Endometrium (tissue), 2 donors: ENCODE measurements at regions not wholly inside any gene's neighbourhood (a gene's known extent, or its start where the extent isn't known, plus 50 kb on each side); places are given as distances from the start of the nearest gene placed in this dataset.

Source experiments
- FAIRE-seq: peaks from 2 replicates; lab custom pipeline; 2012; peaks lifted over from hg19 to GRCh38; lab: Jason Lieb, UNC
- donor health status: control.
- donor health status: control.

GRCh38 chr1:4089421-4090175, 189.5 kb upstream of the C1orf174 start:
- FAIRE-seq = no peak

DNA sequence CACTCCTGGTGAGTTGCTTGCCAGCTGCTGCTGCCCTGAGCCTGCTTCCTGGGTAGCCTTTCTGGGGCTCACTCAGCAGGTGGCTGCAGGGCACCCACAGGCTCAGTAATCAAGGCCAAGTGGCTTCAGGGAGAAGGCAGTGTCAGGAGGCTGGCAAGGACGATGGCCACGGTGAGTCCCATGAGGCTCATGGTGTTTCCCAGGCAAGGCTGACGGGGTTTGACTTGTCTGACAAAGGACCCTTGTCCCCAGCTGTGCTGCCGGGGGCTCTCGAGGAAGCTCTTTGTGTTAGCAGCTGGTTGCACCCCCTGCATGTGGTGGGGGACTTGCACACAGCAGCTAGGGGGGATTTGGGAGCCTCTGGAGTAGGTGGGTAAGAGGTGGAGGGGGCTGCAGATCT, 190.5 kb upstream of the C1orf174 start:
- no peak for FAIRE-seq

DNA sequence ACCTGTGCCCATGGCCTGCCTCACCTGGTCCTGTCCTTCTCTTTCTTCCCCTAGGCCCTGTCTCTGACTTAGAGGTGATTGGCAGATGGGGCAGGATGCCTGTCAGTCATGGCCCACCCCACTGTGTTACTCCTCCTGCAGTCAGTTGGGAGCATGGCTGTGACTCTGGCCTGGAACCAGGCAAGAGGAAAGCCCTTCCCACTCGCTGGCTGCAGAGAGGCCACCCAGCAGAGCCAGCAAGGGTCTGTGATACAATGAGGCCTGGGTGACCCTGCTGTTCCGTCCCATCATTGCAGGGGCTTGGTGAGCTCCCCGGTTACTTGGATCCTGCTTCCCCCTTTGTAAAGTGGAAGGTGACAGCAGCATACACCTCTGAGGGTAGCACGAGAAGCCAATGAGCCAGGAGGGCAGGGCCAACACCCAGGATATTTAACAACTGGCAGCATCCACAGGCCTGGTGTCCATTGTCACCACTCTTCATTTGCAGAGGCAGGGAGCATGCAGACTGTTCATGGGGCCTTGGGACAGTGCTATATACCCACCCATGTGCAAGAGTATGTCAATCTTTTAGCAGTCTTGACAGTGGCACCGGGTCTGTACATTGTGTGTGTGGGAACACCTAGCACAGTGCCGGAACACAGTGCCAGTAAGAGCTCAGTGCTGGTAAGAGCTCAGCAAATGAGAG, 191.0 kb upstream of the C1orf174 start:
- no peak for FAIRE-seq

- FAIRE-seq = no peak
Measured at GRCh38 chr1:4091996-4092395, 191.9 kb upstream of the C1orf174 start.

- no peak for FAIRE-seq
Measured at GRCh38 chr1:4093856-4094565, 193.9 kb upstream of the C1orf174 start.

DNA sequence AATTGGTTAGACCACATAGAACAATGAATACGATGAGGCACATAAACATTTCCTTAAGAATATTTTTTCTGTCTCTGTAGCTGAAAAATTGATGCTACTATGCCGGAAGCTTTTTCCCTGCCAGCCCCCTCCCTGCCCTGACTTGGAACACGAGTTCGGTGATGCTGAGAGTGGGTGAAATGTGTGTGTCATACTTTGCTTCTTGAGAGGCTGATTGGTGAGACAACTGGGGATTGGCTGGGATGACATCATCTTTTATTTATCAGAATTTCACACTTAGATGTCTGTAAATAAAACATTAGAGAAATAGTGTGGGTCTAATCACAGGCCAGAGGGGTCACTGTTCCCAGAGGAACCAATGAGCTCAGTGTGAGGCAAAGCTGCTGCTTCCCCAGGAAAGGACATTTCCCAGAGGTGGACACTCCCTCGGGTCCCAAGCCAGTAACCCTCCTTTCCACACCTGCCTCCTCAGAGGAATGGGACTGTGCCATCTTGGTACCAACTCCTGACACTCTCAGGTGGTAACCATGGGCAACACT, 195.4 kb upstream of the C1orf174 start:
- FAIRE-seq = no peak

DNA sequence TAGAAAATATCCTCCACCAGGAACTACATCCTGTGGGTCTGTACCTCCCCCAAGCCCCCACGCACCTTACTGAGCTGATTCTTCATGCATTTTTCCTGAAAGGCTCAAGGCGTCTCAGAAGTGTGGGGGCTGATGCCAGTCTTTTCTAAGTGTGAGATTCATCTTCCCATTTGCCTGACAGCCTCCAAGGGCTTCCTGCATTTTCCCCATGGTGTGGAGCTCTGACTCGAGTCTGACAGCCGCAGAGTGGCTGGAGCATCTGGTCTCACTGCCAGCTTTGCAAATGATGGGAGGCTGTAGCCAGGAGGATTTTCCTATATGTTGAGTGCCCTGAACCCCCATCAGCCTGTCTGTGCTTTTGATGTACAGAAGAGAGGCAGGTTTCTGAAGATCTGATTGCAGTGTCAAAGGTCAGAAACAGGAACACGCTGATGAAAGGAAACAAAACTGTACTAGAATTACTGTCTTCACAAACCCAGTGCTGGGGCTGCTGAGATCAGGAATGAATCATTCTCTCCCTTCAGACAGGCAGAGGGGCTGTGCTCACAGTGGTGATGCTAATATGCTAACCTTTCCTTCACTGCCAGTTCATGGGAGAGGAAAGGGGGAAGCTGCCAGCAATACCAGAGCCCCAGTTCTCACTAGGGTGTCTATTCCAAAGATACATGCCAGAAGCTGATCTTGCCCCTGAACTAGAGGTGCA, 201.5 kb upstream of the C1orf174 start:
- no peak for FAIRE-seq

- FAIRE-seq = no peak
Measured at GRCh38 chr1:4105300-4105880, 205.3 kb upstream of the C1orf174 start.

- FAIRE-seq = no peak
Measured at GRCh38 chr1:4106731-4107130, 206.7 kb upstream of the C1orf174 start.

DNA sequence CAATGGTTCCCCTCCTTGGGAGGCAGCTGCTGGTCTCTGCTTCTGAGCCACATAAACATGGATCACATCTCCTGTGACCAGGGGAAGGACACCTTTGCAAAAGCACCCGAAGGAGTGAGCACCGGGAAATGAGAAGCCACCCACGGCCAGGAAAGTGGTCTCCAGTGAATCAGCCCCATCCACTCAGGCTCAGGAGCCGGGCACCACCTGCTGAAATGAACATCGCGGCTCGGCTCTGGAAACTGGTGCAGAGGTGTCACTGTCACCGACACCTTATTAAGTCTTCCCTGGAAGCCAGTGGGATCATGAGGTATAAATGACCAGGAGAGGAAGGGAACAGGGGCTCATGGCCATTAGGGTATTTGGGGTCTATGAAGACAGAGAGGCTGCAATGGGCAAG, 207.2 kb upstream of the C1orf174 start:
- FAIRE-seq = no peak

DNA sequence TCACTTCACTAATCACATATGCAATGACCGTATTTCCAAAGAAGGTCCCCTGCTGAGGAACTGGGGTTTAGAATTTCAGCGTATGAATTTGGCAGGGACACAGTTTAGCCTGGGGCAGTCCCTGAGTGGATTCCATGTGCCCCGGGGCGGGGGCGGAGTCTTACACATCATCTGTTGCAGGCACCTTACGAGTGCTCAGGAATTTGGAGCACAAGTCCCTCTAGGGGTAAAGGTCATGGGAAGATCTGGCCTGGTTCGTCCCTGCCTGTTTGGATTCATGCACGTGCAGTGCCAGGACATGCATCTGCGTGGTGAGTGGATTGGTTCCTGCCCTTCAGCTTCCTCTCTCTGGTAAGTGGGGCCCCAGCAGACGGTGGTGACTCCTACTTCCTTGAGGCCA, 208.3 kb upstream of the C1orf174 start:
- FAIRE-seq = no peak

- no peak for FAIRE-seq
Measured at GRCh38 chr1:4108758-4109627, 208.9 kb upstream of the C1orf174 start.

GRCh38 chr1:4109628-4109940, 209.5 kb upstream of the C1orf174 start:
- no peak for FAIRE-seq

GRCh38 chr1:4110888-4111287, 210.8 kb upstream of the C1orf174 start:
- FAIRE-seq = no peak

DNA sequence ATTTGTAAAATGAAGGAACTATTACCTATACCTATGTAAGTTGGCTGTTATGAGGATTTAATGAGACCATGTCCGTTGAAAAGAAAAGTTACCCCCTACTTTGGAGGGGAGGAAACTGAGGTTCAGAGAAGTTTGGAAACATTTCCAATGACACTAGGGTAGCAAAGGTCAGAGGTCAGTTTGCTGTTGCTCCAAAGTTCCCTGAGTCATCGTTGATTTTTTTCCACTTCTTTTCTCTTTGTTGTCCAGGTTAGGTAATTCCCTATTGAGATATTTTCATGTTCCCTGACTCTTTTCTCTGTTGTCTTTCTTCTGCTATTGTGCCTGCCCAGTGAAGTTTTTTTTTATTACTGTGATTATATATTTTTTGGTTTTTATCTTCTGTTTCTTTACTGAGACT, 213.8 kb upstream of the C1orf174 start:
- no peak for FAIRE-seq

- no peak for FAIRE-seq
Measured at GRCh38 chr1:4115191-4115900, 215.3 kb upstream of the C1orf174 start.

GRCh38 chr1:4117196-4117595, 217.1 kb upstream of the C1orf174 start:
- no peak for FAIRE-seq

DNA sequence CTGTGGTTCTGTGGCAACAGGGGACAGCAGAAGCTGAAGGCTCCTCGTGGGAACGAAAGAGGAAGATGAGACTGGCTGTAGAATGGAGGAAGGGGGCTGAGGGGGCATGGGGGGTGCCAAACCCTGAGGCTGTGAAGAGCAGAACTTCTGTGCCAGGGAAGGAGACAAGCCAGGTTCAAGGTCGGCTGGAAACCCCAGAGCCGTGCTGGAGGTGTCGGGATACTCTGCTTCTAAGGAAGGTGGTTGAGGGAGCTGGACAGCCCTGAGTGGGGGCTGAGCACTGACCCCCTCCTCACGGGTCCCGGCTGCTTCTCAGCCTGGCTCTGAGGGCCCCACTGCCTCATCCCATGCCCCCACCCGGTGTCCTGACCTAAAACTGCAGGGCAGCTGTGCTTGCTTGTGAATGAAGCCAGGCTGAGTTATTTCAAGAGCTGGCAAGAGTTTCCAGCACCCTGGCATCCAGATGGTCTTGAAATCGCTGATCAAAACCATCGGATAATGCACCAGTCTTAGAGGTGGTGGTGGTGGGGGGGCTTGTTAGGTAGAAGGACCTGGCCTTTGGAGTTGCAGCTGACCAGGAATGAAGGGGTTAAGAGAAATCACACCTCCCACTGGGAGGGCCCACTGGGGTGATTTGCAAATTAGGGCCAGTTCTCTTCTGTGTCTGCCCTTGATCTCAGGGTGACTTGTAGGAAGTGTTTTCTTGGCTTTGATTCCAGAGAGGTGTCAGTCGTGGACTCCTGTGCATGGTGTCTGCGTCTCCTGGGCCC, 218.9 kb upstream of the C1orf174 start:
- no peak for FAIRE-seq

- FAIRE-seq = no peak
Measured at GRCh38 chr1:4119516-4120220, 219.6 kb upstream of the C1orf174 start.
